Stimulated activated CD4-positive, alpha-beta T cell treated with anti-CD3 and anti-CD28 coated beads, Interleukin-15, amount 100 ng/mL, for 24 hours (primary cell): ENCODE measurements at regions not wholly inside any gene's neighbourhood (a gene's known extent, or its start where the extent isn't known, plus 50 kb on each side); places are given as distances from the start of the nearest gene placed in this dataset.

Source experiments
- DNase-seq: peaks from one replicate; pipeline ENCODE4 v3.0.0-alpha.2; 2020

DNA sequence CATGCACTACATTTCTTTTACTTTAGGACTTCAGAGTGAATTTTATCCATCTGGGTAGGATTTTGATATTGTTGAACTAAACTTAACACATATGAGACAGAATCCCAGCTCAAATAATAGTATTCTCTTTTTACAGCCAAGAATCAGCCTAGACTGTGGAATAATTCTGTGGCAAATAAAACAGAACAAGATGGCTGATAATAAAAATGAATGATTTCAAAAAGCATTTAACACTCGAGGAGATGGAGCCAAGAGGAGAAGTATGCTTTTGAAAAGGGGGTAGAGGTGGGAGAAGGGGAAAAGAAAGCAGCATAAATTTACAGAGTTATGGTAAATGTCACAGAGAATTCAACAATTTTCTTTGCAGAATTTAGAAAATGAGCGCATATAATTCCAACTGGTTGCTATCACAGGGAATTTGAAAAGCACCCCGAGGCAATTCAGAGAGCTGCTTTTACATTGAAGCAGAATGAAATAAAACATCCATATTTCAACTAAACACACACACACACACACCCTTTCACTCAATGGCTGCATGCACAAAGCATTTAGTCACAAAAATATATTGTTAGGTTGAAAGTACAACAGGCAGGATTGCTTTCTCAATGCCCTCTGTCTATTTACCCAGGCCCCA, 60.2 kb upstream of the DMAC1 start:
- DNase-seq = no peak

GRCh38 chr9:7858166-7858565, 58.6 kb upstream of the DMAC1 start:
- no peak for DNase-seq

GRCh38 chr9:7854763-7855162, 55.2 kb upstream of the DMAC1 start:
- DNase-seq = no peak
